Spinal cord (tissue), 9 donors: ENCODE measurements at regions not wholly inside any gene's neighbourhood (a gene's known extent, or its start where the extent isn't known, plus 50 kb on each side); places are given as distances from the start of the nearest gene placed in this dataset.
"Not testable (repeated sequence)": the region's sequence is repeated elsewhere in the genome, so short reads cannot be mapped to it uniquely, and the experiment has no call there.

Experiments used
- DNase-seq, 6 donors: peaks; one replicate each; pipeline versions ENCODE4 v3.0.0 to v3.0.0-alpha.2; 2013 to 2015; ENCODE audit warnings: low spot score in 6 of 6, low read depth in 4 of 6
- H3K27ac ChIP-seq: one replicate; pipeline ENCODE4 v1.5.1; 2013; ENCODE audit warnings: low read depth, low read length, control low read depth
- H3K27me3 ChIP-seq: one replicate; pipeline ENCODE4 v1.6.1; 2013; ENCODE audit warnings: low read length; ENCODE audit not compliant: control insufficient read depth, insufficient read depth
- H3K36me3 ChIP-seq: one replicate; pipeline ENCODE4 v1.6.1; 2013; ENCODE audit warnings: low read length; ENCODE audit not compliant: control insufficient read depth, insufficient read depth
- H3K4me1 ChIP-seq: one replicate; pipeline ENCODE4 v1.6.1; 2013; ENCODE audit warnings: low read length; ENCODE audit not compliant: control insufficient read depth, insufficient read depth
- H3K4me3 ChIP-seq: one replicate; pipeline ENCODE4 v1.5.1; 2013; ENCODE audit warnings: low read depth, low read length, control low read depth
- H3K9me3 ChIP-seq: one replicate; pipeline ENCODE4 v1.6.1; 2013; ENCODE audit warnings: low read length; ENCODE audit not compliant: control insufficient read depth, insufficient read depth
- WGBS: methylation state at CpG from one replicate; pipeline ENCODE4 v1.1.5; 2013; ENCODE audit warnings: missing lambda C conversion rate; ENCODE audit not compliant: insufficient coverage; 5-methylcytosine and 5-hydroxymethylcytosine counted together
- donor health status: healthy.

DNA sequence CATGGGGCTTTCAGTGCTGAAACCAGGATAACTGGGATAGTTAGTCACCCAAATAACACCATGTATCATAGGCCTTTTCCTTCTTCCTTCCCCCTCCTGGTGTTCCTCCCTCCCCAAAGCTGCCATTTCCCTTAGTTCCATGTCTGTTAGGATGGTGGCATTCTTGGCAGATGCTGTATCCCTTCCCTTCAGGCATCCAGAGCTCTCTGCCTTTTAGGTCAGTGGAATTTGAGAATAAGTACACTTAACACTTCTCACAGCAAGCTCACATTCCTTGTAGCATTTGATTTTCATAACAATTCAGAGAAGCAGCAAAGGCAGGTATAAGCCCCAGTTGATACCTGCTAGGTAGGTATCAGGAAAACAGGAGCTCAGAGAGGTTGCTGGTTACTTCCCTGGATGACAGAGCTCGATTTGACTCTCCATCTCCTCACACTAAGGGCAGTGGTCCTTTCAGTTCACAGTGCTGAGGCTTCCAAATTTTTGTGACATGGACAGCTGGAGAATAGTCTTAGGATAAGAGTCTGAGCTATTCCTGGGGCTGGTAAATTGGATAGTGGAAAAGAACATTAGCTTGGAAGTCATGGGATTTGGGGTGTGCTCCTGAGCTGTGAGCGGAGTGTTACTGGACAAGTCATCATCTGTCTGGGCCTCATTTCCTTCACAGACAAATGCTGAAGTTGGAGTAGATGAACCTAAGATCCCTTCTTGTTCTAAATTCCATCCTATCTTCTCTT is 108.7 kb upstream of the RHOBTB1 start:
- no peaks in the 10 kb centered on the region for H3K9me3 ChIP-seq
- no peak for DNase-seq
- no peak overlapping the region for H3K27ac ChIP-seq
- H3K36me3 ChIP-seq, result no peaks in the 10 kb centered on the region
- H3K4me1 ChIP-seq, result no peaks in the 10 kb centered on the region
- no peaks in the 10 kb centered on the region for H3K27me3 ChIP-seq
- 100% methylated on average over 1 of the region's 2 CpGs for WGBS
- H3K4me3 ChIP-seq, result no peak overlapping the region

DNA sequence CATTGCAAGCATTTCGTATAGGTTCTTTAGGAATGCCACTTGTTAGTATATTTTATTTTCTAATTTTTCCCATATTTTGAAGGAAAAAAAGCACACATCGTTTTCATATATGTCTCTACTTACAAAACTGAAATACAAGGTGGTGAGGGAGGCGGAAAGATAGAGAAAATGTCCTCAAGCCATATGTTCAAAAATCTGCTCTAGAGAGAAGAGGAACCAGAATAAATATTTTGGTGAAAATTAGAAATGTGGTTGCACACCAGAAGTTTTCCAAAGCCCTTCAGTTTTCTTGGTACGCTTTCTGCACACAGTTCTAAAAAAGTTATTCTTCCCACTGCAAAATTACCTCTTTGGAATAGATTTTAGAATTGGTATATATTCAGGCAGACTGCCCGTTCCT is 107.4 kb upstream of the RHOBTB1 start:
- H3K27ac ChIP-seq, result no peak overlapping the region
- no peaks in the 10 kb centered on the region for H3K36me3 ChIP-seq
- no CpG with 5 or more reads among the region's 5 CpGs for WGBS
- no peak overlapping the region for H3K4me3 ChIP-seq
- H3K9me3 ChIP-seq, result no peaks in the 10 kb centered on the region
- peak in 1 of 6 donors; percentile 30 for DNase-seq
- no peaks in the 10 kb centered on the region for H3K27me3 ChIP-seq
- no peaks in the 10 kb centered on the region for H3K4me1 ChIP-seq

DNA sequence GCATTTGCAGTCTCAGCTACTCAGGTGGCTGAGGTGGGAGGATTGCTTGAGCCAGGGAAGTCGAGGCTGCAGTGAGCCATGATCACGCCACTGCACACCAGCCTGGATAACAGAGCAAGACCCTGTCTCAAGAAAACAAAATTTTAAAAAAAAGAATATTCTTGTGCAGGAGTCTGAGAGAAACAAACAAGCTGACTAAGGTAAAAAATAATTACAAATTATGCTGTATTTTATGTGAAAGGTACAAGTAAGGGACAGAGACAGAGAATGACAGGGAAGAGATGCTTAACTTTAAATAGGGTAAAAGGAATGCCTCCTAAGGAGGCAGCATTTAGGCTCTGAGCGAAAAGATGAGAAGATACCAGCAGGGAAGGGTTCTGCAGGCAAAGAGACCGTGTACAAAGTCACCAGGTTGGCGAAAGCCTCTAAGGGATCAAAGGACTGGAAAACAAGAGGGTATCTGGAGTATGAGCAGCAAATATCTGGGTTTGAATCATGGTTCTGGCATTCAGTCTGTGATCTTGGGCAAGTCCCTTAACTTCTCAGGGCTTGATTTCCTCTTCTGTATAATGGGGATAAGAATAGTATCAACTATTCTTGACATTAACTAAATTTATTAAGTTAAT is 106.2 kb upstream of the RHOBTB1 start:
- Histone ChIP-seq H3K9me3 (no peaks in the 10 kb centered on the region), H3K4me1 (no peaks in the 10 kb centered on the region), H3K27me3 (no peaks in the 10 kb centered on the region), H3K4me3 (no peak overlapping the region), H3K36me3 (no peaks in the 10 kb centered on the region), H3K27ac (no peak overlapping the region)
- 90% methylated on average over 4 of the region's 5 CpGs for WGBS
- DNase-seq, result no peak

DNA sequence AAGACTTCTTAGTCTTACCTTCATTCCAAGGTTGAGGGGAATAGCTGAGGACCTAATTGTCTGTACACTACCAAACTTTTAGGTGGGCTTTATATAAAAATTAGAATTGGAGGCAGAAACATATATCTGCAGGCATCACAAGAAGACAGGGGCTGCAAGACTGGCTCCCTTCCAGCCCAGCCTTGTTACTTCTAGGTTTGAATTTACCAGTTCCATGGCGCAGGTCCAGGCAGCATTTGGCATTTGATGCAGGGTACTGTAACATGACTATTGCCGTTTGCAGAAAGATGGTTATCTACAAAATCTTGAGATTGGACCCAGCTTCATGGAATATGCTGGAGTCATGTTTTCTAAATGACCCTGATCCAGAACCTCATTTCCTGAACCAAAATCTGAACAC is 105.4 kb upstream of the RHOBTB1 start:
- Histone ChIP-seq H3K4me1 (no peaks in the 10 kb centered on the region), H3K4me3 (no peak overlapping the region), H3K36me3 (no peaks in the 10 kb centered on the region), H3K27me3 (no peaks in the 10 kb centered on the region), H3K27ac (no peak overlapping the region), H3K9me3 (no peaks in the 10 kb centered on the region)
- peak in 2 of 6 donors; percentile 25 to 75 for DNase-seq
- WGBS, result 40% methylated on average over 1 of the region's 2 CpGs

DNA sequence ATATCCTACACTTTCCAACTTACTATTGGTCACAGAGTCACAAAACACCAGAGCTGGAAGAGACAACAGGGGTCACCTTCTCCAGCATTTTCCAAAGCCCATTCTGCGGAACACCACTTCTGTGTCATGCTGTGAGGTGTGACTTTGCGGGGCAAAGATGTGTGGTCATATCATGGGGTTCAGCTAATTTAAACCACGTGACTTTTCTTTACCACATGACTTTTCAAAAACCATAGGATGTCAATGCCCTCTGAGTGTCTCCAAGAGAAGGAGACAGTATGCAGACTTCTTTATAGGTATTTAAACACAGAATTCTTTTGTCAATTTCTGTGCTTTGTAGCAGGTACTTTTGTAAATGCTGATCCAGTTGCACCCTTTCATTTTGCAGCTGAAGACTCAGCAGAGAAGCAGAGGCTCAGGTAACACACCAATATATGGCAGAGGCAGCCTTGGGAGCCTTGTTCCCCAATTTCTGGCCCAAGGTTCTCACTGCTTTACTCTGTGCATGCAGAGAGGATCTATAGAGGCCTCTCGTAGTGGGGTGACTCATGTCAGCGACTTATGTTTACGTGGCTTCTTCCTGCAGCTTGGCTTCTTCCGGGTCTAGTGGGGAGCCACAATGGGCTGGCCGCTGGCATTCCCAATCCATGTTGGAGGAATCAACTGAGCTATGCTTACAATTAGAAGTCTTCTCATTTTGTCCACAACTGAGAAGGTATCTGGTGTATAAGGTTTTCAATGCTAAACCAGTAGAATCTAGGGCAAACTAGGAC is 104.0 kb upstream of the RHOBTB1 start:
- 92% methylated on average over 2 of the region's 8 CpGs for WGBS
- no peaks in the 10 kb centered on the region for H3K4me1 ChIP-seq
- no peak for DNase-seq

DNA sequence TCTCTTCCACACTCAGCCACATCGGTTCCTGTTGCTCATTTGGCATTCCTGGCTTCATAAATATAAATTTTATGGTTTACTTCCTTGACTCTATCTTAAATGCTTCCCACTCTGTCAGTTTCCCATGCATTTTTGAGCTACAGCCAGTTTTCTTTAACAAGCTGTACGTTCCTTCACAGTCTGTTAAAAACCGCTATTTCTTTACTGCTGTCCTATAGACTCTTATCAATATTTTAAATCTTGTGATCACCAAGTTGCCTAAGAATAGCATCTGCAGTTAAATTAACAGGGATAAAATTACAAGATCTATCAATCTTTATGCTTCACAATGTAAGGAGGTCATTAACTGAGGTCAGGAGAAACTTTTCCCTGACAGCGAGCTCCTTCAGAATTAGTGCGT is 103.1 kb upstream of the RHOBTB1 start:
- WGBS, result no CpG with 5 or more reads among the region's 5 CpGs

More for the DNA sequence above, 104.0 kb upstream of the RHOBTB1 start:
- no peaks in the 10 kb centered on the region for H3K27me3 ChIP-seq
- no peak overlapping the region for H3K27ac ChIP-seq
- H3K4me3 ChIP-seq, result no peak overlapping the region
- H3K36me3 ChIP-seq, result no peaks in the 10 kb centered on the region
- no peaks in the 10 kb centered on the region for H3K9me3 ChIP-seq

DNA sequence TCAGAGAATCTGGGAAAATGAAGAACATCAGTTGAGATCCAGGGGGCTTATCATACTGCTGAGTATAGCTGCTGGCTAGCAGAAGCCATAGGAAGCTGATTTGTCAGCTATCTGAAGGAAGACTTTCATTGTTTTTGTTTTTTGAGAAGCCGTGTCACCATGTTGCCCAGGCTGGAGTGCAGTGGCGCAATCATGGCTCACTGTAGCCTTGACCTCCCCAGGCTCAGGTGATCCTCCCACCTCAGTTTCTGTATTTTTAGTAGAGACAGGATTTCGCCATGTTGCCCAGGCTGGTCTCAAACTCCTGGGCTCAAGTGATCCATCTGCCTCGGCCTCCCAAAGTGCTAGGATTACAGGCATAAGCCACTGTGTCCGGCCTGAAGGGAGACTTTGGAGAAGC is 101.5 kb upstream of the RHOBTB1 start:
- H3K9me3 ChIP-seq, H3K27me3 ChIP-seq, H3K4me1 ChIP-seq, H3K4me3 ChIP-seq, H3K27ac ChIP-seq, DNase-seq, H3K36me3 ChIP-seq: not testable (repeated sequence)
- WGBS, result 90% methylated on average over 5 of the region's 5 CpGs

More for the DNA sequence above, 103.1 kb upstream of the RHOBTB1 start:
- Histone ChIP-seq H3K9me3 (no peaks in the 10 kb centered on the region), H3K4me3 (no peak overlapping the region), H3K27me3 (no peaks in the 10 kb centered on the region), H3K36me3 (no peaks in the 10 kb centered on the region), H3K27ac (no peak overlapping the region), H3K4me1 (no peaks in the 10 kb centered on the region)
- DNase-seq, result peak in 2 of 6 donors; percentile 28 to 83

DNA sequence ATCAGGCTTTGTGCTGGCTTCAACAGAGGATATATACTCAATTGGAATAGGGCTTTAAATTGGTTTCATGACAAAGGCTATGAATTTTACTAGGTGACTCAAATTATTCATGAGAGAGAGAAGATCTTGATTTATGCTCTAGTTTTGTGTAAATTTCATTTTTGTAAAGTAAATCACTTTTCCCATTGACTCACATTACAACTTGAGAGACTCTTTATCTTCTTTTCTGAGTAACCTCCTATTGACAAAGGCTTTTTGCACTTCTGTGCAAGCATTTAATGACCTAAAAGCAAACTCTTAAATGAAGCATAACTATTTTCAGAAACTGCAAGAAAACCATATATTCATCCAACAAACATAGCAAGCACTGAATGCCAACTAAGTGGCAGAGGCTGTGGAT is 98.5 kb upstream of the RHOBTB1 start:
- H3K27me3 ChIP-seq, result no peaks in the 10 kb centered on the region
- DNase-seq, result no peak
- H3K9me3 ChIP-seq, result no peaks in the 10 kb centered on the region
- no peaks in the 10 kb centered on the region for H3K4me1 ChIP-seq
- H3K4me3 ChIP-seq, result no peak overlapping the region
- H3K27ac ChIP-seq, result no peak overlapping the region
- H3K36me3 ChIP-seq, result no peaks in the 10 kb centered on the region

DNA sequence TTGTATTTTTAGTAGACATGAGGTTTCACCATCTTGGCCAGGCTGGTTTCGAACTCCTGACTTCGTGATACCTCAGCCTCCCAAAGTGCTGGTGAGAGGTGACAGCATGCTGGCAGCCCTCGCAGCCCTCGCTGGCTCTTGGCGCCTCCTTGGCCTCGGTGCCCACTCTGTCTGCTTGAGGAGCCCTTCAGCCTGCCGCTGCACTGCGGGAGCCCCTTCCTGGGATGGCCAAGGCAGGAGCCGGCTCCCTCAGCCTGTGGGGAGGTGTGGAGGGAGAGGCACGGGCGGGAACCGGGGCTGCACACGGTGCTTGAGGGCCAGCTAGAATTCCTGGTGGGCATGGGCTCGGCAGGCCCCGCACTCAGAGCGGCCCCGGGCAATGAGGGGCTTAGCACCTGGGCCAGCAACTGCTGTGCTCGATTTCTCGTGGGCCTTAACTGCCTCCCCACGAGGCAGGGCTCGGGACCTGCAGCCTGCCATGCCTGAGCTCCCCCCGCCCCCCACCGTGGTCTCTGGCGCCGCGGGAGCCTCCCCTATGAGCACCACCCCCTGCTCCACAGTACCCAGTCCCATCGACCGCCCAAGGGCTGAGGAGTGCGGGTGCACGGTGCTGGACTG is 96.5 kb upstream of the RHOBTB1 start:
- DNase-seq, result no peak
- Histone ChIP-seq H3K36me3 (no peaks in the 10 kb centered on the region), H3K9me3 (no peaks in the 10 kb centered on the region), H3K27ac (no peak overlapping the region), H3K27me3 (no peaks in the 10 kb centered on the region), H3K4me1 (no peaks in the 10 kb centered on the region), H3K4me3 (no peak overlapping the region)
- 98% methylated on average over 28 of the region's 30 CpGs for WGBS
